ENCODE measurements at regions not wholly inside any gene's neighbourhood (a gene's known extent, or its start where the extent isn't known, plus 50 kb on each side); places are given as distances from the start of the nearest gene placed in this dataset.
"Not testable (repeated sequence)": the region's sequence is repeated elsewhere in the genome, so short reads cannot be mapped to it uniquely, and the experiment has no call there.

DNA sequence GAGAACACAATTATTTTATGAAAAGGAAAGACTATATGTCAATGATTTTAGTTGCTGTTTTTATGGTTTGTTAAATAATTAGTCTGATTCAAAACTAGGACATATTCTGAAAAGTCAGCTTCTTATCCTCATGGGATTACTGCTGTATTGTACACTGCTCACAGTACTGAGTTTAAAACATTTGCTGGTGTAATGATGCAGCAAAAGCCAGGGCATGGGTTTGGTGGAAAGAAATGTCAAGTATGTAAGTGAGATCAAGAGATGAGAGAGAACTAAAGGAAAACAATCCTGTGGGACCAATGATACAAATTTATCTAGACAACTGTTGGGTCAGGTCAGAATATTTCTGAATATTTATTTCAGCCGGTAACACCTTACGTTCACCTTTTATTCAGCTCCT is 210.1 kb upstream of the ARHGEF26 start:
- H3K4me1 Mint-ChIP-seq (ENCODE audit: low read depth): no peaks in the 10 kb centered on the region
- H3K27ac Mint-ChIP-seq: no peak overlapping the region
- no peaks in the 10 kb centered on the region for H3K9me3 Mint-ChIP-seq
- no peak overlapping the region for H3K4me3 Mint-ChIP-seq
- H3K27me3 Mint-ChIP-seq (ENCODE audit: low read depth): no peaks in the 10 kb centered on the region
- no peak for DNase-seq (ENCODE audit: low spot score)
- H3K36me3 Mint-ChIP-seq (ENCODE audit: low read depth): no peaks in the 10 kb centered on the region

DNA sequence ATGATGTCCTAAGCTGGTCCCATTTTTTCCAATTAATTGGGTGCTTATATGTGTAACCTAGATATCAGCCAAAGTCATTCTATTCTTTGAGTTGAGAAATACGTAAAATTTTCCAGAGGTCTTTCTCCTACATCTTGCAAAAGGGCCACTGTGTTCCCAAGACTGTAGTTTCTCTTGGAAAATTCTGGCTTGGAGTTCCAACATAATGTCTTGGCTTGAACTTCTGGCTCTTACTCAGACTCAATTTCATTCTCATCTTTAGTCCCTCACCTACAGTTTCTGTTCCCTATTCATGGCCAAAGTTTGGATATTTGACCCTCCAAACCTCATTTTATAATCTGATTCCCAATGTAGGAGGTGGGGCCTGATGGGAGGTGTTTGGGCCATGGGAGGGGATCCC is 201.4 kb upstream of the ARHGEF26 start:
- Mint-ChIP-seq H3K4me1 (ENCODE audit: low read depth) (no peaks in the 10 kb centered on the region), H3K27me3 (ENCODE audit: low read depth) (peaks cover 1% of the 10 kb centered on the region), H3K9me3 (no peaks in the 10 kb centered on the region), H3K4me3 (no peak overlapping the region), H3K36me3 (ENCODE audit: low read depth) (no peaks in the 10 kb centered on the region), H3K27ac (no peak overlapping the region)
- no peak for DNase-seq (ENCODE audit: low spot score)

DNA sequence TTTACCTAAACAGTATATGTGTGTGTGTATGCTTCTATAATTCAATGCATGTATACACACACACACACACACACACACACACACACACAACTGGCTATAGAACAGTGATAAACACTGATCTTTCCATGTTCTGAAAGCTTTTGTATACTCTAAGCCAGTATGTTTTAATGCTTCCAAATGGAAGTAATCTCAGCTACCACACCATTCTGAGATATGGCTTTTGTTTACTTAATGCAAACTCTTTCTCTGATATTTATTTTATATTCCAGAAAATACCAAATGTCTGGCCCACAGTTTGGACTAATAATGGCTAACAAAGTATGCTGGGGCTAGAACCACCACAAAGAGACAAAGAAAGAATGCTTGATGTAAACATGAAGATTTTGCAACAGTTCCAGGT is 199.4 kb upstream of the ARHGEF26 start:
- Mint-ChIP-seq H3K36me3 (ENCODE audit: low read depth) (no peaks in the 10 kb centered on the region), H3K27ac (no peak overlapping the region), H3K4me1 (ENCODE audit: low read depth) (no peaks in the 10 kb centered on the region)

DNA sequence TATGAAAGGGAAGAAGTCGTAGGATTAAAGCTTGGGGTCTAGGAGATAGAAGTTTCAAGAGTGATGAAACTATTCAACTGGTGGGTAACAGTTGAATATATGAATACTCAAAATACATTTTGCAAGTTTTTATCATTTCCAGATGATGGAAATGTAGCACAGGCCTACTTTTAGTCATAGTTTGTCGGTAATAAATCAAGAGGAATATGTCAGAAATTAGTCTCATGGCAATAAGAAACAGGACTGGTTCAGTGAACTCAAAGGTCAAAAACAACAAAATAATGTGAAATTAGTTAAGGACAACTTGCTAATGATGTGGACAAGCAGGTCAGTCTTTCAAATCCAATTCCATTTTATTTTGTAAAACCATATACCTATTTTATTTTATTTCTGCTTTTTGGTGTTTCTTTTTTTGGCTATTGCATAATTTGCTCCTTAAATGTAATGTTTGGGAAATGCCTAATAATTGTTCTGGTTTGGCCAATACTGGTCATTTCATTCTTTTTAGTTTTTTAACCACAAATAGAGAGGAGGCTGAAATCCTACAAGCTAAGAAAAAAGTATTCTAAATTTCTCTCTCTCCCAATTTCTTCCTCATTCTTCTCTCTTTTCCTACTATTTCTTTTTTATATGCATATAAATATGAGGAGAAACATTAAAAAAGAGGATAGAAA is 195.2 kb upstream of the ARHGEF26 start:
- H3K4me3 Mint-ChIP-seq: no peak overlapping the region
- DNase-seq (ENCODE audit: low spot score): no peak
- H3K9me3 Mint-ChIP-seq: no peaks in the 10 kb centered on the region
- no peaks in the 10 kb centered on the region for H3K4me1 Mint-ChIP-seq (ENCODE audit: low read depth)
- H3K27me3 Mint-ChIP-seq (ENCODE audit: low read depth): peaks cover 2% of the 10 kb centered on the region
- no peaks in the 10 kb centered on the region for H3K36me3 Mint-ChIP-seq (ENCODE audit: low read depth)
- no peak overlapping the region for H3K27ac Mint-ChIP-seq

More for the DNA sequence above, 199.4 kb upstream of the ARHGEF26 start:
- Mint-ChIP-seq H3K9me3 (no peaks in the 10 kb centered on the region), H3K4me3 (no peak overlapping the region), H3K27me3 (ENCODE audit: low read depth) (peaks cover 2% of the 10 kb centered on the region)
- DNase-seq (ENCODE audit: low spot score): no peak

DNA sequence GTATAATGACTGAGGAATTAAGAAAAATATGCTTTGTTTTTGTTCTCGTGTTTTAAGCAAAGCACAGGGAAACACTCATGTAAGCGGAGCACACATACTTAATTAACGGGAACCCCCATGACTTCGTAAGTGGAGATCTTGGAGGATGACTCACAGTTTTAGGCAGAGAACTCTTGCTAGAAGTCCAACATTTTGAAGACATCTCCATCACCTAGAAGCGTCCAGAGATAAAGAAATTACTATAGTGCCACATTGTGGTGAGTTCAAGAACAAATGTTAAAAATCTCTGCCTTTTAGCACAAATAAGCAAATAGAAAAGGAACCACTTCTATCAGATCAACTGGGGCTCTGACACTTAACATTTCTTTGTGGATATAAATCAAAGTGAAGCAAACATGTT is 194.1 kb upstream of the ARHGEF26 start:
- no peak for DNase-seq (ENCODE audit: low spot score)
- Mint-ChIP-seq H3K4me3 (no peak overlapping the region), H3K27me3 (ENCODE audit: low read depth) (peaks cover 2% of the 10 kb centered on the region), H3K4me1 (ENCODE audit: low read depth) (no peaks in the 10 kb centered on the region), H3K27ac (no peak overlapping the region), H3K36me3 (ENCODE audit: low read depth) (no peaks in the 10 kb centered on the region), H3K9me3 (no peaks in the 10 kb centered on the region)

DNA sequence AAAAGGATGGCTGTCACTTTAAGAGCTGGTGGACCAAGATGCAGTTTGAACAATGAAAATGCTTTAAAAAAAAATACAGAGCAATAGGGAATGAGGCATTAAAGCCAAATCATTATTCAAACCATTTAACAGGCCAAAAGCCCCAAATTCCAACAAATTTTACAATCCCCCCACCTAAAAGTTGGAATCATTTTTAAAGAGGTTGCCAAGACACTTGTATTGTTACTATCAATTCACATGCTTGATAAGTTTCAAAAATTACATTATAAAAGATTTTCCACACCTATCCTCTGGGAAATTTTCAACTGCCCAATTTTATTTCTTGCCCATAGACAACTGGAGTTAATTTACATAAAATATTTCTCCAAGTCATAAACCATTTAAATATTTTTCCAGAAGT is 192.3 kb upstream of the ARHGEF26 start:
- Mint-ChIP-seq H3K36me3 (ENCODE audit: low read depth) (no peaks in the 10 kb centered on the region), H3K27ac (no peak overlapping the region)

DNA sequence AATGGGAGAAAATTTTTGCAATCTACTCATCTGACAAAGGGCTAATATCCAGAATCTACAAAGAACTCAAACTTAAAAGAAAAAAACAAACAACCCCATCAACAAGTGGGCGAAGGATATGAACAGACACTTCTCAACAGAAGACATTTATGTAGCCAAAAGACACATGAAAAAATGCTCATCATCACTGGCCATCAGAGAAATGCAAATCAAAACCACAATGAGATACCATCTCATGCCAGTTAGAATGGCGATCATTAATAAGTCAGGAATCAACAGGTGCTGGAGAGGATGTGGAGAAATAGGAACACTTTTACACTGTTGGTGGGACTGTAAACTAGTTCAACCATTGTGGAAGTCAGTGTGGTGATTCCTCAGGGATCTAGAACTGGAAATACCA is 187.7 kb upstream of the ARHGEF26 start:
- H3K27ac Mint-ChIP-seq; H3K4me3 Mint-ChIP-seq; H3K36me3 Mint-ChIP-seq (ENCODE audit: low read depth); DNase-seq (ENCODE audit: low spot score); H3K9me3 Mint-ChIP-seq; H3K27me3 Mint-ChIP-seq (ENCODE audit: low read depth); H3K4me1 Mint-ChIP-seq (ENCODE audit: low read depth): not testable (repeated sequence)

More for the DNA sequence above, 192.3 kb upstream of the ARHGEF26 start:
- Mint-ChIP-seq H3K27me3 (ENCODE audit: low read depth) (peaks cover 2% of the 10 kb centered on the region), H3K9me3 (no peaks in the 10 kb centered on the region), H3K4me1 (ENCODE audit: low read depth) (no peaks in the 10 kb centered on the region), H3K4me3 (no peak overlapping the region)
- DNase-seq (ENCODE audit: low spot score): no peak

DNA sequence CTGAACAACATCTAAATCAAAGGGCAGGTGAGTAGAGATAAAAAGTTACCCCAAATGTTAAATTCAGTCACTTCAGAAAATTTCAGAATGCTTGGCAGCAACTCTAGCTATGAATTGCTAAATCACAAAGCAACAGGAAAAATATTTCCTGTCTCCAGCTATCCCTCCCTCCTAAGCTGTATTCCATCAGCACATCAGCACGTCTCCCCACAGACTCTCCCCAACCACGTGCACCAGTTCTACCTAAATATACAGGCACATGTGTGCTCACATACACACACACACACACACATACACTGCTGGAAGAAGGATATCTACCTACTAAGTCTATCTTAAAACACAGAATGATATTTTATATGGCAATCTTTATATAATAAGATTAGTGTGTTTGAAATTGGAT is 177.1 kb upstream of the ARHGEF26 start:
- Mint-ChIP-seq H3K4me1 (ENCODE audit: low read depth) (no peaks in the 10 kb centered on the region), H3K27ac (no peak overlapping the region), H3K9me3 (no peaks in the 10 kb centered on the region), H3K36me3 (ENCODE audit: low read depth) (no peaks in the 10 kb centered on the region), H3K27me3 (ENCODE audit: low read depth) (no peaks in the 10 kb centered on the region), H3K4me3 (no peak overlapping the region)
- no peak for DNase-seq (ENCODE audit: low spot score)

DNA sequence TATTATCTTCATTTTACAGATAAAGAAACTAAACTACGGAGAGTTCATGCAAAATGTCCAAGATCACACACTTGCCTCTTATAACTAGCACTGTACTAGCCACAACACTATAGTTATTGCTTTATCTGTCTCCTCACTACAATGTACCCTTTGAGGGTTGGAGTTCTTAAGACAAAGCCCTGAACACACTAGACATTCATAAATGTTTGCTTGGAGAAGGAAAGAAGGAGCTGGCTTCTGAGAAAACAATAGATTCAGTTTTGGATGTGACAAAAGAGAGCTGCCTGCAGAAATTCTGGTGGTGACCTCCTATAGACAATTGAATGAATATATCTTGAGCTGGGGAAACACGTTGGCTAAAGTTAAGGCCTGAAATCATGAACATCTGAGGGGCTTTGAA is 169.9 kb upstream of the ARHGEF26 start:
- no peak for DNase-seq (ENCODE audit: low spot score)
- H3K36me3 Mint-ChIP-seq (ENCODE audit: low read depth): no peaks in the 10 kb centered on the region
- no peaks in the 10 kb centered on the region for H3K27me3 Mint-ChIP-seq (ENCODE audit: low read depth)
- H3K9me3 Mint-ChIP-seq: no peaks in the 10 kb centered on the region
- no peak overlapping the region for H3K4me3 Mint-ChIP-seq
- H3K27ac Mint-ChIP-seq: no peak overlapping the region
- no peaks in the 10 kb centered on the region for H3K4me1 Mint-ChIP-seq (ENCODE audit: low read depth)

DNA sequence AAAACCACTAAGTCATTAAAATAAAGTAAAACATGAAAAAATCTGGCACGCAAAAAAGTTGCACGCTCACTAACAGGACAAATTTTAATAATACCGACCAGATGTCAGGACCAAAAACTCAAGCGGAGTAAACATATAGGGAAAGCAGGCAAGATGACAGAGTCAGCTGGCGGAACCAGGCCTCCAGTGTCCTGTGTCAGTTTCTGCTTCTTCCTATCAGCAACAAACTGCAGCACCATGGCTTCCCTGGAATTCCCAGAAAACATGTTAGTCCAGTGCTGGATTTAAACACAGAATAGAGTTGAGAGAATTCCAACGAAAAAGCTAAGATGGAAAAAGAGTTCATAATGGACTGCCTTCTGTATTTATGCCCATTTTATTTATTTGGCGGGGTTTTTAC is 169.1 kb upstream of the ARHGEF26 start:
- Mint-ChIP-seq H3K27me3 (ENCODE audit: low read depth) (no peaks in the 10 kb centered on the region), H3K36me3 (ENCODE audit: low read depth) (no peaks in the 10 kb centered on the region), H3K4me1 (ENCODE audit: low read depth) (no peaks in the 10 kb centered on the region), H3K4me3 (no peak overlapping the region), H3K27ac (no peak overlapping the region), H3K9me3 (no peaks in the 10 kb centered on the region)
- DNase-seq (ENCODE audit: low spot score): no peak

DNA sequence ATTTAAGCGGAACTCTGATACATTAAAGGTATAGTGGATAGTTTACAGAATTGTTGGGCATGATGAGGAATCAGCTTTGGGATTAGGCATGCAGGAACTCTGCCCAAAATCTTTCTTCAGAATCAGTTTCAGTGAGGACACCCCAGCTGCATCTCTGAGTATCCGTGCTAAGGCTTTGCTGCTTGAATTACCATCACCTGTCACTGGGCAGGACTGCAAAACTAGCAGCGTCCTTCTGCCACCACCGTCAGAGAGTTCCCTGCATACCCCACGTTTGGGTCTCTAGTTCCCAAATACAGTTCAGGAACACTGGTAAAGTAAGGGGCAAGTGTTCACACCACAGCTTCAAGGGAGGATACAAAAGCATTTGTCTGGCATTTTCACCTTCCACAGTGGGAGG is 164.6 kb upstream of the ARHGEF26 start:
- no peak overlapping the region for H3K27ac Mint-ChIP-seq
- no peak for DNase-seq (ENCODE audit: low spot score)
- H3K36me3 Mint-ChIP-seq (ENCODE audit: low read depth): no peaks in the 10 kb centered on the region
- no peaks in the 10 kb centered on the region for H3K4me1 Mint-ChIP-seq (ENCODE audit: low read depth)
- H3K9me3 Mint-ChIP-seq: no peaks in the 10 kb centered on the region
- H3K27me3 Mint-ChIP-seq (ENCODE audit: low read depth): no peaks in the 10 kb centered on the region
- H3K4me3 Mint-ChIP-seq: no peak overlapping the region

DNA sequence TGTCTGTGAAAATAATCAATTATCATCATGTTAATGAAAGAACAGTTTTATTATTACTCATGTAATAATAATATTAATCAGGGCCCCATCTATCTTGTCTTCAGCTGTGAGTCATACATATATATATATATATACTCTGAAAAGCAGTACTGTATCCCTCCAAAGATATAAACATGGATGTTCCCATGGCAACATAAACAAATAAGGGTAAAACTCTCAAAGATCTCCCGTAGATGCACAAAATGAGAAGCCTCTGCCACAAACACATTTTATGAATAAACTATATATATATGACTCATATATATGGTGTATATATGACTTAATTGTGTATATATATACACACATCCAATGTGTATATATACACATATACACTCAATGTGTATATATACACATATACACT is 163.8 kb upstream of the ARHGEF26 start:
- Mint-ChIP-seq H3K36me3 (ENCODE audit: low read depth) (no peaks in the 10 kb centered on the region), H3K27ac (no peak overlapping the region), H3K9me3 (no peaks in the 10 kb centered on the region), H3K27me3 (ENCODE audit: low read depth) (no peaks in the 10 kb centered on the region), H3K4me3 (no peak overlapping the region), H3K4me1 (ENCODE audit: low read depth) (no peaks in the 10 kb centered on the region)
- no peak for DNase-seq (ENCODE audit: low spot score)

DNA sequence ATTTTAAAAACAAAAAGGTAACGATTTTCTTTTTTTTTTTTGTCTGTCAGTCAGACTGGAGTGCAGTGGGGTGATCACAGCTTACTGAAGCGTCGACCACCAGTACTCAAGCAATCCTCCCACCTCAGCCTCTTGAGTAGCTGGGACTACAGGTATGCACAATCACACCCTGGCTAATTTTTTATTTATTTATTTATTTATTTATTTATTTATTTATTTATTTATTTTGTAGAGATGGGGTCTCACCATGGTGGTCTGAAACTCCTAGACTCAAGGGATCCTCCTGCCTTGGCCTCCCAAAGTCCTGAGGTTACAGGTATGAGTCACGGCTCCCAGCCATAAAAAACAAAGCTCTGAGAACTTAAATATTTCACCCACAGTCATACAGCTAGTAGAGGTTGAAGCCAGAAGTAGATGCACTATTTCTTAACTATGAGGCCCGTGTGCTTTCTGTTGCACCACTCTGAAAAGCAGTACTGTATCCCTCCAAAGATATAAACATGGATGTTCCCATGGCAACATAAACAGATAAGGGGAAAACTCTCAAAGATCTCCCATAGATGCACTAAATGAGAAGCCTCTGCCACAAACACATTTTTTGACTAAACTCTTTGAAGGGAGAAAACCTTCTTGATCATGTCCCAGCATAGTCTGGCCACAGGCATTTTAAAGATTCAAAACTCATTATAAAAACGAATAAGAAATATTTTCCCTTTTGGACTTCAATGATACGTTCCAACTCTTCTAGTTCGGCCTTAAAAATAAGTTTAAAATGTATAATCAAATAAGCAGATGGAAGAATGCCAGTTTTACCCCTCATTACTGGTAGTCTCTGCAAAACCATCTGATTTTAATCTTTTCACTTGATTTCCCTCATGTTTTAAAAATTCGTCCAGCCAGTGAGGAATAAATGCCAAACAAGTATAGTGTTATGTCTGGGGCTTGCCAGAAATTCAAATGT is 162.3 kb upstream of the ARHGEF26 start:
- H3K27ac Mint-ChIP-seq: no peak overlapping the region
- H3K36me3 Mint-ChIP-seq (ENCODE audit: low read depth): no peaks in the 10 kb centered on the region
- no peaks in the 10 kb centered on the region for H3K9me3 Mint-ChIP-seq
- H3K27me3 Mint-ChIP-seq (ENCODE audit: low read depth): no peaks in the 10 kb centered on the region
- no peaks in the 10 kb centered on the region for H3K4me1 Mint-ChIP-seq (ENCODE audit: low read depth)
- H3K4me3 Mint-ChIP-seq: no peak overlapping the region
- DNase-seq (ENCODE audit: low spot score): no peak

DNA sequence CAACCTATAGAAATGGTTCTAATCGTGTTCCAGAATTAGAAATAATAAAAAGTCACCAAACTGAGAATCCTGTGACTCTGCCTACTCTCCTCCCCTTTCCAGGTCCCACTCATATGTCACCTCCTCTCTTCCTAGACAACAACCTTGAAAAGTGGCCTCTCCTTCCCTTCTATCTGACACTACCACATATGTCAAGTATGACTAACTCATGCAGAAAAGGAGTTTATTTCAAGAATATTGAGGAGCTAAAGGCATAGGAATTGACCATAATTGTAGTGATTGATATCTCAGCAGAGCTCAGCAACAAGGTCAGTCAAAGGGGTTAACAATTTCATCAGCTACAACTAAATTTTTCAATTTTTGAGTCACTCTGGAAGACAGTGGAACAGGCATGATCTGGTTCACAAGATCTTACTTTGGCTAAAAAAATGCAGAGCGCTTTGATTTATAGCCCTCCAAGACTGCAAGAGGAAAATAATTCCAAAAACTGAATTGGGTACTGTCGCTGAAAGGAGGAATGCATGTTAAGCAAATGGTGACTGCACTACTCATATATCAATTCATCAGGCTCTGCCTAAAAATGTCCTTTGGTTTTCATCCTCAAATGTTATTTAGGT is 160.6 kb upstream of the ARHGEF26 start:
- no peak overlapping the region for H3K4me3 Mint-ChIP-seq
- no peaks in the 10 kb centered on the region for H3K36me3 Mint-ChIP-seq (ENCODE audit: low read depth)
- no peaks in the 10 kb centered on the region for H3K27me3 Mint-ChIP-seq (ENCODE audit: low read depth)
- no peaks in the 10 kb centered on the region for H3K4me1 Mint-ChIP-seq (ENCODE audit: low read depth)
- DNase-seq (ENCODE audit: low spot score): no peak
- H3K27ac Mint-ChIP-seq: no peak overlapping the region
- H3K9me3 Mint-ChIP-seq: no peaks in the 10 kb centered on the region

Measured in T-helper 2 cell treated with Interferon-gamma antibody and Interleukin-4, amounts not matched to agents 5 μg/mL and 100 μg/mL, for 36 hours (primary cell).